WTC11 (cell line): ENCODE measurements at regions not wholly inside any gene's neighbourhood (a gene's known extent, or its start where the extent isn't known, plus 50 kb on each side); places are given as distances from the start of the nearest gene placed in this dataset.

Experiments
- ATAC-seq: fragments of 200-7000 bp; cut with Tn5 transposase; 2 replicates; pipeline ENCODE4 v1.10.0; 2021; ENCODE audit warnings: mild to moderate bottlenecking, moderate library complexity
- CTCF ChIA-PET: fragments of 300-600 bp; sonication (Branson Sonifier 250); formaldehyde crosslinking; loops from one replicate; lab custom pipeline; 2021; ENCODE audit warnings: antibody characterized with exemption; lab: Charles Lee
- POLR2A ChIA-PET: fragments of 350-600 bp; sonication (Branson Sonifier 250); formaldehyde crosslinking; loops from one replicate; lab custom pipeline; 2021; ENCODE audit warnings: antibody characterized with exemption; lab: Charles Lee
- DNase-seq: peaks from one replicate; pipeline ENCODE4 v3.0.0; 2021; ENCODE audit warnings: low spot score
- H3K27ac Mint-ChIP-seq: 2 replicates; pipeline ENCODE4 v1.8.0; 2021; ENCODE audit warnings: mixed read lengths
- H3K27me3 Mint-ChIP-seq: 2 replicates; pipeline ENCODE4 v1.8.0; 2021; ENCODE audit warnings: low read depth, mild to moderate bottlenecking, moderate library complexity, mixed read lengths
- H3K36me3 Mint-ChIP-seq: 2 replicates; pipeline ENCODE4 v1.8.0; 2021; ENCODE audit warnings: mixed read lengths
- H3K4me1 Mint-ChIP-seq: 2 replicates; pipeline ENCODE4 v1.8.0; 2022; ENCODE audit warnings: mixed read lengths
- H3K4me3 Mint-ChIP-seq: 2 replicates; pipeline ENCODE4 v1.8.0; 2021; ENCODE audit warnings: mild to moderate bottlenecking, moderate library complexity, mixed read lengths
- H3K9me3 Mint-ChIP-seq: 2 replicates; pipeline ENCODE4 v1.8.0; 2021; ENCODE audit warnings: mixed read lengths
- ATF2 ChIP-seq: sonication (generic); formaldehyde crosslinking; IDR thresholded peaks from 2 replicates; pipeline ENCODE4 v1.8.1; 2022; ENCODE audit warnings: low read depth, missing genetic modification reagents, borderline replicate concordance
- ATF6 ChIP-seq: sonication (generic); formaldehyde crosslinking; IDR thresholded peaks from 2 replicates; pipeline ENCODE4 v1.8.1; 2023; ENCODE audit warnings: mild to moderate bottlenecking, missing genetic modification reagents
- E2F5 ChIP-seq: sonication (generic); formaldehyde crosslinking; IDR thresholded peaks from 2 replicates; pipeline ENCODE4 v1.8.1; 2022; ENCODE audit warnings: mild to moderate bottlenecking, moderate library complexity, missing genetic modification reagents
- IRF1 ChIP-seq: sonication (generic); formaldehyde crosslinking; IDR thresholded peaks from 2 replicates; pipeline ENCODE4 v1.8.0; 2023; ENCODE audit warnings: missing genetic modification reagents
- PRDM15 ChIP-seq: sonication (generic); formaldehyde crosslinking; IDR thresholded peaks from 2 replicates; pipeline ENCODE4 v1.8.0; 2022; ENCODE audit warnings: missing genetic modification reagents
- PREB ChIP-seq: sonication (generic); formaldehyde crosslinking; IDR thresholded peaks from 2 replicates; pipeline ENCODE4 v1.8.1; 2022; ENCODE audit warnings: mild to moderate bottlenecking, missing genetic modification reagents, moderate library complexity, borderline replicate concordance
- ZMAT4 ChIP-seq: fragments of 250-450 bp; sonication (Bioruptor Pico); IDR thresholded peaks from 2 replicates; pipeline ENCODE4 v1.9.0; 2021; ENCODE audit warnings: mild to moderate bottlenecking
- ZNF263 ChIP-seq: sonication (generic); formaldehyde crosslinking; IDR thresholded peaks from 2 replicates; pipeline ENCODE4 v1.8.1; 2022; ENCODE audit warnings: low read depth, mild to moderate bottlenecking, moderate library complexity, missing genetic modification reagents
- ZNF512 ChIP-seq: sonication (generic); formaldehyde crosslinking; IDR thresholded peaks from 2 replicates; pipeline ENCODE4 v1.8.1; 2022; ENCODE audit warnings: missing genetic modification reagents, borderline replicate concordance
- ZSCAN18 ChIP-seq: fragments of 250-450 bp; sonication (Bioruptor Pico); IDR thresholded peaks from 2 replicates; pipeline ENCODE4 v2.1.2; 2022; ENCODE audit warnings: mild to moderate bottlenecking, moderate library complexity

- no peak for ATAC-seq
- H3K36me3 Mint-ChIP-seq = no peaks in the 10 kb centered on the region
- no peak overlapping the region for H3K4me3 Mint-ChIP-seq
- CTCF ChIA-PET = no interaction called here
- H3K9me3 Mint-ChIP-seq = no peaks in the 10 kb centered on the region
- no peaks in the 10 kb centered on the region for H3K4me1 Mint-ChIP-seq
- POLR2A ChIA-PET = no interaction called here
- H3K27me3 Mint-ChIP-seq = no peaks in the 10 kb centered on the region
- DNase-seq = no peak
- no peak for TF ChIP-seq ATF2 (CRISPR knock-in tag)
- no peak for TF ChIP-seq ZNF263 (CRISPR knock-in tag)
- TF ChIP-seq ZNF512 (CRISPR knock-in tag) = no peak
- TF ChIP-seq ATF6 (CRISPR knock-in tag) = no peak
- no peak for TF ChIP-seq IRF1 (CRISPR knock-in tag)
- TF ChIP-seq ZMAT4 (CRISPR knock-in tag) = no peak
- TF ChIP-seq ZSCAN18 (CRISPR knock-in tag) = no peak
- TF ChIP-seq PRDM15 (CRISPR knock-in tag) = no peak
- TF ChIP-seq E2F5 (CRISPR knock-in tag) = no peak
- TF ChIP-seq PREB (CRISPR knock-in tag) = no peak
- H3K27ac Mint-ChIP-seq = no peak overlapping the region
These were observed 189.6 kb upstream of the LNX1 start for GRCh38 chr4:53780736-53781400.
